GOT3 (cell line): ENCODE measurements at regions not wholly inside any gene's neighbourhood (a gene's known extent, or its start where the extent isn't known, plus 50 kb on each side); places are given as distances from the start of the nearest gene placed in this dataset.

ENCODE experiments used
- DNase-seq: peaks from one replicate; lab custom pipeline; 2025; ENCODE audit warnings: mixed read lengths; lab: John Stamatoyannopoulos, UW

DNA sequence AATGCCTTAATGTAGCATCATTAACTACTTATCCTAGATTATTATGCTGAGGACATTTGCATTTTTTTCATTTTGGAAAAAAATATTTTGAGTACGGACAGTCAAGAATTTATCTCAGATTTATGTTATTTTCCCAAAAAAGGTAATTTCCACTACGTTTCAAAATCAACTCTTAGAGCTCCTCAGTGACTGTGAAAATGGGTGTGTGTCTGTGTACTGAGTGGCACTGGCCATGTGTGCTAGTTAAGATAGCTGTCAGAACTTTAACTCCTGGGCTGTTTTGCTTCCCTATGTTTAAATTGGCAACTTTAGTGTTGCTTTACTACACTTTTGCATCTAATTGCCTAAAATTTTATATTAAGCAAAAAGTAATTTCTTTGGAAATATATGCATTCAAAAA, 927.4 kb downstream of the EFNB2 start:
- no peak for DNase-seq

DNA sequence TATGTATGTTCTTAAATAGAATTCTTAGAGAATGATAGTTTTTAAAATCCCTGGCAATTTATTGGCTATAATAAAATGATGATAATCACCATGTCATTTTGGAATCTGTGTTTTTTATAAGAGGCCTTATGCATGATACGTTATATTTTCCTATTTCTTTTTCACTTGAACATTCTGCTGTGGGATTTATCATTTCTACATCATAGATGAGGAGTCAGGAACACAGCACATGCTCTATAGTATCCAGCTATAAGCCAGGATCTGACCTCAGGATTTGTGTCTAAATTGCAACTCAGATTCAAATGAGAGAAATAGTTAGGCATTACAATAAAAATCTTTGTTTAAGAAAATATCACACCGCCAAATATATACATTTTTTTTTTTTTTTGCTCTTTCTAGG, 928.0 kb downstream of the EFNB2 start:
- no peak for DNase-seq

DNA sequence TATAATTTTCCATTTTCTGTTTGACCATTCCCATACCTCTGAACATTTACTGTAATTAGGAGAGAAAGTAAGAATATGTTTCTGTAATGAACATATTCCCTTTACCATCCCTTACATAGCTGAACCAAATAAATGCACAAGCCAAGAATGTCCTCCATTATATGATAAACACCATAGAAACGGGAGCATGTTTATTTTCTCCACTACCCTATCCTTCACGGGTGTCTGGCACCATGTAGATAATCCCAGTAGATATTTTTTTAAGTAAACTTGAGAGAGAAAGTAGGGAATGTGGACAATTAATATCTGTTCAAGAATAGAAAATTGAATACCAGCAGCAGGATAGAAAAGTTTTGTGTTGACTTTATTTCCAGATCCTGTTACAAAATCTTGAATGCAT, 928.4 kb downstream of the EFNB2 start:
- no peak for DNase-seq

GRCh38 chr13:105602956-105603670, 932.3 kb downstream of the EFNB2 start:
- no peak for DNase-seq

DNA sequence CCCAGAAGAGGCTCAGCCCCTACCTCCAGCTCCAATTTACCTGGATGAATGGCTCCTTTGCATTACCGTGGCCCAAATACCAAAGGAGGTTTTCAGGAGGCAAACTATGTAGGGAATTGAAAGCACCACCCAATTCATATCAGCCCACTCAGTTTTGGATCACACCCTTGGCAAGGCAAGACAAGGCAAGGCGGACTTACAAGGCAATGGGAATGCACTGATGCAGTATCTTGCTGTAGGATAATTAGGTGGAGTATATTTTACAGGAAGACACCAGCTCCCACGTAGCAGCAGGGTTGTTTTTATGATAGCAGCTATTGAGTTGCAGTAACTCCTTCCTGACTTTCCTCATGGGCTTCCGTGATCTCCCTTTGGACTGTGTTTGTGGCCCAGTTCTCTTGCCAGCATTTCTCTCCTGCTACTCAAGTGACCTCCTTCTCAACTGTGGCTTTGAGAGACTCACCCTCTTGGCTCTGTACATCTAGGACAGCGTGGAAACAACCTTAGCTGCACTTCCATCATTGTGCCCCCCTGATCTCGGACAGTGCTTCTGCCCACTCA, 935.9 kb downstream of the EFNB2 start:
- DNase-seq: no peak

DNA sequence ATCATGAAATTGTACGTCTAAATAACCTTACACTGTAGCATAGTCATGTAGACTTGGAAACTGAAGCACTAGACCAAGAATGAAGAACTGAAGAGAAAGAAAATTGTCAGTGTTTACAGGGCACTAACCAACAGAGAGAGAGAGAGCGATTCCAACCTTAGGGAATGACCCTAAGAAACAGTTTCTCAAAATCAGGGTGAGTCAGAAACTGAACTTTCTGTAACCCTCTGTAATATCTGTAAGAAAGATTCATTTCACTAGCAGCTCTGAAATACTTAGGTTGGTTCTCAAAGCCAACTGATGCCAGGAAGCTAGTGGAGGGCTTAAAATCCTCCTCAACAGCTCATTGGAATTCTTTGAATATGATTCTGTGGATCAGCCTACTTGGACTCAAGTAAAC, 936.9 kb downstream of the EFNB2 start:
- DNase-seq: no peak

DNA sequence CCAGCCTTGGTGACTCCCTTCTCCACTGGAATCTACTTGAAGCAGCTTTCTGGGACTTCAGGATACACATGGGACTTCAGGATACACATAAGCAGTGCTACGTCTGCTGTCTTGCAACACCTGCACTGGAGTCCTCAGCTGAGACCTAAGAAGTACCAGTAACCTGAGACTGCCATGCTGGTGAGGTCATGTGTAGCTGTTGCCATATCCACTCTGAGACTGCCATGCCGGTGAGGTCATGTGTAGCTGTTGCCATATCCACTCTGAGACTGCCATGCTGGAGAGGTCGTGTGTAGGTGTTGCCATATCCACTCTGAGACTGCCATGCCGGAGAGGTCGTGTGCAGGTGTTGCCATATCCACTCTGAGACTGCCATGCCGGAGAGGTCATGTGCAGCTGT, 937.9 kb downstream of the EFNB2 start:
- DNase-seq: no peak

DNA sequence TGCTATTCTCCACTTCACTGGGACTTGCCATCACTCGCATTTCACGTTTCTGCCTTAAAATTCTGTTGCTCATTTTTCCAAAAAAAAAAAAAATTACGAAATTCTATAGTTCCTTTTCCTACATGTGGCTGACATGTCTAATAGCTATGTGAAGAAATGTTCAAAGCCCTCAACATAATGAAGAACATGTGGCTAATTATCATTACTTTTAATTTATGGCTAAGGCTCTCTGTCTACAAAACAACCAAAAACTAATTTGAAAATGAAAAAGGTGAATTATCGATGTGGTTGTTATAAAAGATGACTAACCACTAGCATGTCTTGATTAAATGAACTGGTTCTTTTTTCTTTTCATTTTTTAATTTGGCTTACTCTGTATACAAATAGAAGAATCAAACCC, 940.0 kb downstream of the EFNB2 start:
- no peak for DNase-seq

GRCh38 chr13:105591277-105591676, 944.2 kb downstream of the EFNB2 start:
- DNase-seq: no peak

- no peak for DNase-seq
Observed at GRCh38 chr13:105587786-105588185, 947.7 kb downstream of the EFNB2 start.

- DNase-seq: no peak
Observed at GRCh38 chr13:105579821-105580710, 955.4 kb downstream of the EFNB2 start.

DNA sequence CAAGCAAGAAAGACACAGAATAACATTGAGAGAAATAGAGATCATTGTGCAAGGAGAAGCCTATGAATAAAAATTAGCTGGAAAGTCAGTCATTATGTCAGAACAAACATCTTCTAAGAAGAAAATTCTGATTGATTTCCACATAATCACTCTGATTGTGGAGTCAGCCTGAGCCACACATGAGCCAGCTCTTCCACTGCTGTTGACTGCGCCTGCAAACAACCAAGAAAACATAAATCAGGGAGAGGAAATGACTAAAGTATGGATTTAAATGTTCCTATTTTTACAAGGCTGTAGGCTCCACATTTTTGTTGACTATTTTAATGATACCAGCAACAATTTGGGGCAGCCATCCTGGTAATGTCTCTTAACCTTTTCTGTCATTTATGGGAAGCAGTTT, 962.3 kb downstream of the EFNB2 start:
- DNase-seq: no peak

GRCh38 chr13:105572401-105572800, 963.1 kb downstream of the EFNB2 start:
- no peak for DNase-seq

DNA sequence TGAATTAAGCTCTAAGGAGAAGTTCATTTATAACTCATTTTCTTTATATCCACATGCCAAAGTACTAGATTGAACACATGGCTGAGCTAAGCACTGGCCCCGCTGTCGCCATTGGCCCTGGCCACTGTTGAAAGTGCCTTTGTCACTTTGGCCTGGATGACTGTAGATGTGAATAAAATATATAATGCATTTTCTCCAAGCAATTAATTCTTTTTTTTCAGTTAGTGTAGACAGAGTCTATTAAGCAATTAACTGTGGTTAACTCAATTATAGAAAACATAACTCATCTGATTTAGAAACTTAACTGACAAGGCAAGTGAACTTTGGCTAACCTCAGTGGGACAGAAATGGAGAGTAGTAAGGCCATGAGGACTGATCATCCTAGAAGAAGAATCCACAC, 965.6 kb downstream of the EFNB2 start:
- DNase-seq: no peak

DNA sequence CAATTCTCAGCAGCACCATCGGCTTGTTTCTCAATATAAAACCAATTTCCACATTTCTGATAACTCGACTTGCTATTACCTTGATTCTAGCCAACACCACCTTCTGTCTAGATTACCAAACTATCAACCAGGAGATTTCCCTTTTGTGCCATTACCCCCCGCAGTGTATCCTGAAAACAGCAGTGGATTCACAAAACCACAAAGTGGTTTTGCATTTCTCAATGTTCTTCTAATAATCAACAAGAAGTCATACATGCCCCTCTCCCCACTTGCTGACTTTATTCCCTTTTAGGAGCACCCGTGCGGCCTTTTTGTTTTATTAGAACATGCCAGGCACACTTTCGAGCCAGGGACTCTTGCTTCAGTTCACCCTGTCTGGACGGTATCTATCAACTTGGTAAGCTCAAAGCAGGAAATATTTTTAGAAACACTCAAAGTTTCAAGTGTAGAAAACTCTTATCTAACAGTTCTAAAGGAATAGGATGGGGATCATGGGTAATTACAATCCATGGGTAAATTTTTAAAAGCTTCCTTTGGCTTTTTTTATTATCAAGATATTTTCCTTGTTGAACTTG, 967.4 kb downstream of the EFNB2 start:
- DNase-seq: no peak

- no peak for DNase-seq
Observed at GRCh38 chr13:105565136-105565727, 970.2 kb downstream of the EFNB2 start.

GRCh38 chr13:105552078-105552477, 983.4 kb downstream of the EFNB2 start:
- DNase-seq: no peak

DNA sequence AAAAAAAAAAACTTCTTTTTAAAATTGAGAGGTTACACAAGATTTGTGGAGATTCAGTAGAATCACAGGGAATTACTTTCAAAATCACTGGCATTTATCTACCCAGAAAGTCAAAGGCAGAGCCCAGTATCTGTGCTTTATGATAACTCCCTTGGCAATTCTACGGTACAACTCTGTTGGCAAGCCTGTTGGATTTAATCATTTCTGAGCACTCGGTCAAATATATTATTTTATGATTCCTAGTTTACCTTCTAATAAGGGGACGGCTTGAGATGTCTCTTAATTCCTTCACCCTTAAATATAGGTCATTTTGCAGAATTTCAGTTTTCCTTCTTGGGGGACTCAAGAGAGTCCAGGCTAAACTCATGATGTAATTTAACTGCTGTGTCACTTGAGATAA, 987.6 kb downstream of the EFNB2 start:
- DNase-seq: no peak

DNA sequence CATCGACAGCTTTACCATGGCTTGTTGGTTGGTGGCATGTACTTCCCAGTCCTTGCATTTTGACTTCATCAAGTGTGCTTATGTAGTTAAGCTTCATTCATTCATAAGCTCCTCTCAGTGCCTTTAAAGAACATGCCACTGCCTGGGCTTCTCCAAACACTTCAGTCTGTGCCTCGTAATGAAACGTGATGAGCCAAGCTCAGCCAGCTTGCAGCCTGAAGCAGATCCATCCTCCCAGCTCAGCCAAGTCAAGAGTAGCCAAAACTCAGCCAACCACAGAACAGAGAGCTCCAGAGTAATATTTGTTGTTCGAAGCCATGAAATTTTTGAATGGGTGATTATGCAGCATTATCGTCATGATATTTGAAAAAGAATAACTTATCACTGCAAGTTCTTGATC, 989.7 kb downstream of the EFNB2 start:
- no peak for DNase-seq

- DNase-seq: no peak
Observed at GRCh38 chr13:105543742-105544141, 991.7 kb downstream of the EFNB2 start.

GRCh38 chr13:105541565-105541964, 993.9 kb downstream of the EFNB2 start:
- no peak for DNase-seq

GRCh38 chr13:105538346-105538745, 997.1 kb downstream of the EFNB2 start:
- DNase-seq: no peak
